ENCODE measurements at regions not wholly inside any gene's neighbourhood (a gene's known extent, or its start where the extent isn't known, plus 50 kb on each side); places are given as distances from the start of the nearest gene placed in this dataset.

GRCh38 chr3:187935623-187936156 lies 190.4 kb upstream of the BCL6 start:
- no peak for DNase-seq

GRCh38 chr3:187936676-187937075 lies 191.4 kb upstream of the BCL6 start:
- no peak for DNase-seq

GRCh38 chr3:187939891-187940290 lies 194.6 kb upstream of the BCL6 start:
- DNase-seq: no peak

DNA sequence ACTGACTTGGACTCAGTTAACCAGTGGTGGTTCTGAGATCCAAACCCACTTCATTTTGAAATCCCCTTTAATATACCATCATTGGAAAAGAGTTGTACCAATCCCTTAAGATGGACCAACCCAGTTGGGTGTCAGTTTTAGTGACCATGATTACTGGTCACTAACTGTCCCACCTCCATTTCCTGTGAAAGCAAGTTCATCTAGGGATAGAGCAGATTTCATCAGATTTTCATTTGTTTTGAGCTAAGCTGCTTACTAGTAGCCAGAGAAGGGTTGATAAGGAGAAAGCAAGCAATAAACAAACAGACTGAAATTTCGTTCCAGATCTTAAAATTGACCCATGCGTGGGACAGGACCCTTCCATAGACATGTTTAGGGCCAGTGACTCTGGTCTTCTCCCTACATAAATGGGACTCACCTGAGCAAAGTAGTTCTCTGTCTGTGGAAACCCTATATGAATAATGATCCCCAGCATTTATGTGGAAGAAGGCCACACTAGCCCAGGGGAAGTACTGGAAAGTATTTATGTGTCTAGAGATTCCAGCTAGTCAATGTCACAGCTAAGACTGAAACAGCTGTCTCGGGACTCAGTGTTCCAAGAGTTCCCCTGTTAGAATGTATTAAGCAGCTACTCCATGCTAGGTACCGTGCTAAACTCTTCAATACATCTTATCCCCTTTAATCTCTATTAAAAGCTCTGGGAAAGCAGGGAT lies 196.0 kb upstream of the BCL6 start:
- DNase-seq: no peak

DNA sequence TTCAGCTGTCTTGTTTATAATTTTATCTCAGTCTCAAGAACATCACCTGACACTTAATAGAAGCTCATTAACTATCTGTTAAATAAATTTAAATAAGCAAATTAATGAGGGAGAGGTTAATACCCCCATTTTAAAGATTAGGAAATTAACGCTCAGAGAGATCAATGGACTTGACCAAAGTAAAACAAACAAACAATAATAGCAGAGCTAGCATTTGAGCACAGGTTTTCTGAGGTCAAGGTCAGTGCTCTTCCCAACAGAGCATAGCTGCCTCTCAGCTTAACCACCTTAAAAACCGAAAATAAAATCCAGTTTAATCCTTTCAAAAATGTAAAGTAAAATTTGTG lies 196.6 kb upstream of the BCL6 start:
- DNase-seq: no peak

DNA sequence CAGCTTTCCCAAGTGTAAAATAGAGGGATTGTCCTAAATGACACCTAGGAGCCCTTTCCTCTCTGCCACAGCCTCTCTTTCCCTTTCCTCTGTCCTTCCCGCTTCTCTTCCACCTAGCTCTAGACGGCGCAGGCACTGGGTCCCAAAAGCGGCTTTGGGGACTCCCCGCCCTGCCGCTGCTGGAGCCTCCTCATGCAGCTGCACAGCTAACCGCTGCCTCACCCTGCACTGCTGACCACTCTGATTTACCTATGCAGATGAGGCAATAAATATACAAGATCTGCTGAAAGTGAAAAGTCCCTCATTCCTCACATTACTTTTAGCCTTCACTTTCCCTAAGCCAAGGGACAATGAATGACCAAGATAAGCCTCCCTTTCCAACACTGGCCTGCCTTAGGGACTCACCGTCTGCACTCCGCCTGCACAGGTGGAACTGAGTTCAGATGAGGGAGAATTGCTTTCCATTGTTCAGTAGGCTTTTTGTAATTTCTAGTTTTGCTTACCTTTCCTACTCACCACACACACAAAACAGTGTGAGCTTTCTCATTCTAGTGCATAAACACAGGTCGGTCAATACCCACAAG lies 197.5 kb upstream of the BCL6 start:
- no peak for DNase-seq

- DNase-seq: no peak
Observed at GRCh38 chr3:187943677-187944389, 198.6 kb upstream of the BCL6 start.

GRCh38 chr3:187944390-187945179 lies 199.3 kb upstream of the BCL6 start:
- DNase-seq: no peak

GRCh38 chr3:187945374-187945773 lies 200.1 kb upstream of the BCL6 start:
- no peak for DNase-seq

DNA sequence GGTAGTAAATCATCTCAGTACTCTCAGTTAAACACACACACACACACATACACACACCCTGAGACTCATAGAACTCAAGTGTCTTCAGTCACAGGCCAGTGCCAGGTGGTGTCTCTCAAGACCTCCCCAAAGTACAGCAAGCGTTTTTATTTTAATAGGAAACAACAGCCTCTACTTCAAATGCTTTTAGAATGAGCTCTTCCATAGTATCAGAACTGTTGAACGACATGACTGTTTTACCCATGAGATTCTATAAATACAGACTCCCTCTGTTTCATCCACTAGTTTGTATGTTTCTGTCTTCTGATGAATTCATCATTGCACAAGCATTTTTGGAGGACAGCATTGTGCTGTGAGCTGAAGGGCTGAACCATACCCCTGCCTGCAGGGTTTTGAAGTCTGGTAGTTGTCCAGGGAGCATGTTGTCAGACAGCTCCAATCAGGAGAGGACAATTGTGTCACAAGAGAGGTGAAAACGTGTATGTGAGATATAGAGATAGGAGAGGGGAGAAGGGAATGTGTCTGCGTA lies 201.0 kb upstream of the BCL6 start:
- DNase-seq: no peak

- no peak for DNase-seq
Observed at GRCh38 chr3:187946981-187947380, 201.7 kb upstream of the BCL6 start.

DNA sequence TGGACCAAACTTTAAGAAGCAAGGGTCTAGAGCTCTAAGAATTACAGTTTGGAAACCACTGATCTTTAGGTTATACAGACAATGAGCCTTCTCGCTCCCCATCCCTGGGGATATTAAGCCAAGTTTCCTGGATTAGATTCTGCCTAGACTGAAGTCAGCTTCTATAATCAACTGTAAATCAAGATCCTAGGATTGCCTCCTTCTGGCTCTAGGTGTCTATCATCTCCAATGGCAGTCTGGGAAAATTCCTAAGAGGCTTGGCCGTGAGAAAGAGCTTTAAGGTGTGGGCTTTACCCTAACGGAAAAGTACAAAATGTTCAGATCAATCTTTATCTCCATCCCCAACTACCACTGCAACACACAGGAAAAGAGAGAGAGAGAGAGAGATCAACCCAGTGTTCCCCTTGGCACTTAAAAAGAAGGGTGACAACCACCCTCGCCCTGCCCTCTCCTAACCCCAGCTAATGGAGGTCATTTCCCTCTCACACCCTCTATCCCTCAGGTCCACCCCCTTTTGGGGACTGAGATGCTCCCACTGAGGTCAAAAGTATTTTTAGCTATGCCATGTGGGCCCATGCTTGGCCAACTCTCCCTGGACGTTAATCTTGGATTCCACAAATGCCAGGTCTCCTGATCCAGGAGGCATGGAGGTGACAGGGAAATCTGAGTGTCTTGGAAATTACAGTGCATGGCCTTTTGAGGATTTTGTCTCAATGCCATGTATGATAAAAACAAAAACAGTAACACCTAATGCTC lies 202.8 kb upstream of the BCL6 start:
- no peak for DNase-seq

DNA sequence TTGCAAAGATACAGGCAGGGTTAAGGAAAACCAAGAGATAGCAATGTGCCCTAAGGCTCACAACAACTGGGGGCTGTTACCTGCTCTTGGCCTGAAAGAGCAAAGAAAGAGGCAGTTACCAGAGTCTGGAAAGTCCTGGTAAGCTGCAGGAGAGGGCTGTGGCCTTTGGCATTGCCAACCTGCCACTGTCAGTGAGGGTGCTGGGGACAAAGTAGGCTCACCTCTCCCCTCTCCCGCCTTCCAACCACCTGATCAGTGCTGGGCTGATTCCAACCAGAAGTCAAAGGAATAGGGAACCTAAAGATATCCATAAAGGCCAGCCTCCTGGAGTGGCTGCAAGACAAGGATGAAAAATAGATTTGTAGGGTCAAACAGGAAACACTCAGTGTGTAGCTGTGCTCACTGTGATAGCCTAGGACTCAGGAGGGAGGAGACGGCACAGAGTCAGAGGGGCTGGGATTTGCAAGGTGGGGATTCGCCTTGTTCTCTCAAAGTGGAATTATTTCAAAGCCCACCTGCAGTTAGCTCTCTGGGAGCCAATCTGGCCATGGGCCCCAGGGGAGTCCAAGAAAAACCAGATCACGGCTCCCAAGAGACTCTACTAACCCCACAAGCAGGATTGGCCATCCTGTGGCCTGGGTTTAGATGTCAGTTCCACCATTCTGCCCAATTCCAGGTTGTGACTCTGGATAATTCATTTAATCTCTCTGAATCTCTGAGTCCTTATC lies 204.0 kb upstream of the BCL6 start:
- DNase-seq: no peak

GRCh38 chr3:187950671-187951070 lies 203.3 kb upstream of the LPP start:
- DNase-seq: no peak

DNA sequence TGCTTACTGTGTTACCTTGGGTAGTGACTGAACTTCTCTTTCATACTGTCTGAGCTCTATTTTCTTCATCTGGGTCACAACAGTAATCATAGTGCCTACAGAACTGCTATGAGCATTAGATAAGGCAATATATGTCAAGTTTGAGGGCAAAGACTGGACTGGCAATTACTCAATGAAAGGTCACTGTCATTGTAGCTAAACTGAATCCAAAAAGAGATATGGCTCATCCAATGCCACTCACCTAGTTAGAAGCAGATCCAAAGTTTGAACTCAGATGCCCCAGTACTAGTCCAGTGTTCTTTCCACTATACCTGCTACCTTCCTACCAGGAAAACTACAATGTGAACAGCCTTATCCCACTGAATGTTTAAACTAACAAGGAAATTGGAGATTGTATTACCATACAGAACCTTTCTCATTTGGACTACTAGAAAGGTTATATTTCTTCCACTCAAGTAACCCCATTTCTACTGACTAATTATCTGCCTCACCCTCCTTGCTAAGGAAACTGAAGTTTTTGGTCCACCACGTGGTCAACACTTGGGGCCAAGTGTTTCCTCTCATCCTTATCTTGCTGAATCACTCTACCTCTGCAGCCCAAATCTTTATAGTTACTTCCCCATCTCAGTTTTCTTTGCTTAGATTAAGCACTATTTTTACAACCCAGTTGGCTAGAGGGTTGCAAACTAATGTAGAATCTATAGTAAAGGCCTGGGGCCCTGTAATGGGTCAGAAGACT lies 202.3 kb upstream of the LPP start:
- DNase-seq: peak; percentile 79

DNA sequence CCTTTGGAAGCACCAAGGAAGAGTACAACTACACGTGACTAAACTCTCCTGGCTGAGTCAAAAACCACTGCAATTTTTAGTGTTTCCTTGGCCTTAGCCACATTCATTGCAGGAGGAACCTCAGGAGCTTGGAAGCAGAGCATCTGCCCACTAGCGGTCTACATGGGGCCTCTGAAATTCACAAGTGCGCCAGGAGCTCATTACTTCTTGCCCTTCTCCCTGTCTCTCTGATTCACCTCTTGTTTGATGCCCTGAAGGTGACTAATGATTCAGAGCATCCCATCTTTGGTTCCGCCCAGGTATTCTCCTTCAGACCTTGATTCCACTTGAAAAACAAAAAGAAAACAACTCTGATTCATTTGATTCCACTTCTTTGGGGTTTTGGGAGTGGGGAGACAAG lies 201.1 kb upstream of the LPP start:
- DNase-seq: no peak

DNA sequence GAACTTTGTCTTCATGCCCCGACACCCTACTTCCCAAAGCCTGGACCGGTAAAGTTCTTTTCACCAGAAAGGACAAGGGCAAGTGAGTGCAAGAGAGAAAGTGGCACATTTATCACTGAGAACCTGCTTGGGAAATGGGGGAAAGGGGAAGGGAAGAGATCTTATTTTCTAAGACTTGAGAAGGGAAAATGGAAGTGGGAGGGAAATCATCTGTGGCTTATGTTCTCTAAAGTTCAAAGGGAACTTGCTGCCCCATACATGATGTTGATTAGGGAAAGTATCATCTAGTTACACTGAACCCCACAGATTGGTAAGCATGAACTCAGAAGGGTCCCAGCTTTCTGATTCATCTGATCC lies 199.5 kb upstream of the LPP start:
- DNase-seq: no peak

- DNase-seq: peak; percentile 63
Observed at GRCh38 chr3:187954873-187955586, 198.9 kb upstream of the LPP start.

GRCh38 chr3:187955587-187955952 lies 198.4 kb upstream of the LPP start:
- no peak for DNase-seq

GRCh38 chr3:187957165-187957581 lies 196.8 kb upstream of the LPP start:
- no peak for DNase-seq
